B cell (primary cell): ENCODE measurements at regions not wholly inside any gene's neighbourhood (a gene's known extent, or its start where the extent isn't known, plus 50 kb on each side); places are given as distances from the start of the nearest gene placed in this dataset.
"Not testable (repeated sequence)": the region's sequence is repeated elsewhere in the genome, so short reads cannot be mapped to it uniquely, and the experiment has no call there.

Experiments used
- ATAC-seq: fragments of 200-7000 bp; cut with Tn5 transposase; one replicate; pipeline ENCODE4 v1.10.0; 2021; ENCODE audit warnings: low read depth, mild to moderate bottlenecking, moderate number of reproducible peaks, moderate library complexity
- CTCF ChIA-PET: fragments of 350-600 bp; sonication (Branson Sonifier 250); formaldehyde crosslinking; loops from one replicate; lab custom pipeline; 2021; ENCODE audit warnings: antibody characterized with exemption, inconsistent platforms; lab: Charles Lee
- POLR2A ChIA-PET: fragments of 350-600 bp; sonication (Branson Sonifier 250); formaldehyde crosslinking; loops from one replicate; lab custom pipeline; 2021; ENCODE audit warnings: antibody characterized with exemption; lab: Charles Lee
- DNase-seq: peaks from one replicate; pipeline ENCODE4 v3.0.0; 2013
- H2AFZ ChIP-seq: 2 replicates; pipeline ENCODE4 v1.6.1; 2012; ENCODE audit warnings: mild to moderate bottlenecking, low read depth, low read length; ENCODE audit not compliant: insufficient read depth, poor library complexity, severe bottlenecking
- H3K27ac ChIP-seq, 2 donors: 1 replicate in 1 of 2; 2 replicates in 1 of 2; pipeline ENCODE4 v1.5.1; 2012 to 2013; ENCODE audit warnings: low read length in 2 of 2, mild to moderate bottlenecking in 2 of 2, moderate library complexity in 1 of 2
- H3K27me3 ChIP-seq, 4 experiments: fragments of 200-600 bp in 1 of 4; sonication (generic) in 1 of 4; replicated peaks in 1 of 4; 1 replicate in 2 of 4; 2 replicates in 2 of 4; pipeline versions ENCODE4 v1.6.1 to v1.7.0; 2013 to 2016; ENCODE audit warnings: low read length in 3 of 4, mild to moderate bottlenecking in 2 of 4, mixed read lengths in 1 of 4, moderate library complexity in 1 of 4; ENCODE audit not compliant: insufficient read depth in 4 of 4, control insufficient read depth in 3 of 4; ENCODE audit errors: control extremely low read depth in 1 of 4
- H3K36me3 ChIP-seq, 2 experiments: replicated peaks in 1 of 2; 1 replicate in 1 of 2; 2 replicates in 1 of 2; pipeline versions ENCODE4 v1.6.1 to v1.7.1; 2013; ENCODE audit warnings: low read length in 1 of 2; ENCODE audit not compliant: insufficient read depth in 2 of 2, control insufficient read depth in 1 of 2; ENCODE audit errors: control extremely low read depth in 1 of 2, extremely low read depth in 1 of 2
- H3K4me1 ChIP-seq, 2 donors: fragments of 200-600 bp in 1 of 2; sonication (generic) in 1 of 2; 1 replicate in 1 of 2; 2 replicates in 1 of 2; pipeline versions ENCODE4 v1.5.1 to v1.6.1; 2013 to 2017; ENCODE audit warnings: low read length in 2 of 2; ENCODE audit not compliant: control insufficient read depth in 2 of 2, insufficient read depth in 2 of 2
- H3K4me2 ChIP-seq: replicated peaks from 2 replicates; pipeline ENCODE3; 2012; ENCODE audit warnings: mild to moderate bottlenecking, low read depth, low read length; ENCODE audit not compliant: poor library complexity, severe bottlenecking
- H3K4me3 ChIP-seq, 5 experiments: fragments of 200-600 bp in 1 of 5; sonication (generic) in 1 of 5; 1 replicate in 3 of 5; 2 replicates in 2 of 5; pipeline versions ENCODE4 v1.5.1 to v1.7.0; 2011 to 2016; ENCODE audit warnings: low read length in 4 of 5, mild to moderate bottlenecking in 4 of 5, low read depth in 2 of 5, control low read depth in 1 of 5, moderate library complexity in 1 of 5; ENCODE audit not compliant: insufficient read depth in 1 of 5; ENCODE audit errors: control extremely low read depth in 1 of 5, extremely low read depth in 1 of 5
- H3K79me2 ChIP-seq: fragments of 200-600 bp; sonication (generic); one replicate; pipeline ENCODE4 v1.6.0; 2016; ENCODE audit warnings: low read length; ENCODE audit not compliant: control insufficient read depth, insufficient read depth
- H3K9ac ChIP-seq: fragments of 200-600 bp; sonication (generic); 2 replicates; pipeline ENCODE4 v1.6.1; 2017; ENCODE audit warnings: mild to moderate bottlenecking, low read length, moderate library complexity
- H3K9me3 ChIP-seq, 3 donors: one replicate each; pipeline versions ENCODE4 v1.6.1 to v1.7.1; 2013; ENCODE audit warnings: low read length in 2 of 3; ENCODE audit not compliant: control insufficient read depth in 2 of 3, insufficient read depth in 1 of 3; ENCODE audit errors: control extremely low read depth in 1 of 3
- H4K20me1 ChIP-seq: 2 replicates; pipeline ENCODE4 v1.6.0; 2012; ENCODE audit warnings: mild to moderate bottlenecking, low read length; ENCODE audit not compliant: insufficient read depth, control insufficient read depth, poor library complexity, severe bottlenecking
- H3K27ac Mint-ChIP-seq: one replicate; pipeline ENCODE4 v1.8.0; 2021; ENCODE audit warnings: mixed read lengths
- H3K27me3 Mint-ChIP-seq: one replicate; pipeline ENCODE4 v1.8.0; 2021; ENCODE audit warnings: mixed read lengths
- H3K4me1 Mint-ChIP-seq: one replicate; pipeline ENCODE4 v1.8.0; 2021; ENCODE audit warnings: mixed read lengths
- H3K4me3 Mint-ChIP-seq: one replicate; pipeline ENCODE4 v1.8.0; 2021; ENCODE audit warnings: mixed read lengths
- H3K9me3 Mint-ChIP-seq: one replicate; pipeline ENCODE4 v1.8.0; 2022; ENCODE audit warnings: mixed read lengths; ENCODE audit not compliant: insufficient read depth
- CTCF ChIP-seq: fragments of 200-600 bp; IDR thresholded peaks from one replicate; pipeline ENCODE4 v1.8.0; 2022; ENCODE audit warnings: antibody characterized with exemption, mild to moderate bottlenecking
- EZH2 ChIP-seq: IDR thresholded peaks from 2 replicates; pipeline ENCODE4 v1.6.1; 2012; ENCODE audit warnings: borderline replicate concordance, low read depth, mild to moderate bottlenecking, moderate library complexity, low read length; ENCODE audit not compliant: insufficient read depth, poor library complexity, severe bottlenecking
- WGBS: methylation state at CpG from one replicate; pipeline ENCODE4 v1.1.5; 2013; ENCODE audit warnings: missing lambda C conversion rate; ENCODE audit not compliant: insufficient coverage; 5-methylcytosine and 5-hydroxymethylcytosine counted together
- intact Hi-C: fragments of 100-400 bp; cut with micrococcal nuclease; formaldehyde crosslinking; loops from one replicate; pipeline ENCODE4 v1.10.0; 2022

- Mint-ChIP-seq H3K4me1 (no peaks in the 10 kb centered on the region), H3K4me3 (no peak overlapping the region), H3K9me3 (no peaks in the 10 kb centered on the region), H3K27ac (no peak overlapping the region), H3K27me3 (no peaks in the 10 kb centered on the region)
- POLR2A ChIA-PET: no interaction called here
- Histone ChIP-seq H3K4me2 (no peak overlapping the region), H3K4me1 (no peaks in the 10 kb centered on the region), H3K79me2 (no peaks in the 10 kb centered on the region), H3K9me3 (peaks cover 0 to 18% (median 0%) of the 10 kb centered on the region in 3 donors), H3K27me3 (no peaks in the 10 kb centered on the region), H3K27ac (no peak overlapping the region), H3K4me3 (no peak overlapping the region), H4K20me1 (no peaks in the 10 kb centered on the region), H3K9ac (no peak overlapping the region), H3K36me3 (no peaks in the 10 kb centered on the region), H2AFZ (no peak overlapping the region)
- CTCF ChIA-PET: no interaction called here
- DNase-seq (no peak), ATAC-seq (no peak)
- 83% methylated on average over 1 of the region's 4 CpGs for WGBS
- TF ChIP-seq EZH2 (no peak), CTCF (no peak)
- intact Hi-C loops: no loop called here
Observed at GRCh38 chr13:108070491-108070890, 144.8 kb downstream of the LIG4 start.

GRCh38 chr13:108069521-108070210 is 145.7 kb downstream of the LIG4 start:
- Histone ChIP-seq H3K4me1 (no peaks in the 10 kb centered on the region), H3K9ac (no peak overlapping the region), H3K27ac (no peak overlapping the region), H3K36me3 (no peaks in the 10 kb centered on the region), H4K20me1 (no peaks in the 10 kb centered on the region), H3K9me3 (peaks cover 0 to 18% (median 0%) of the 10 kb centered on the region in 3 donors), H3K79me2 (no peaks in the 10 kb centered on the region), H2AFZ (no peak overlapping the region), H3K27me3 (no peaks in the 10 kb centered on the region), H3K4me3 (no peak overlapping the region), H3K4me2 (no peak overlapping the region)
- TF ChIP-seq EZH2: no peak
- TF ChIP-seq CTCF: no peak
- intact Hi-C loops: no loop called here
- 86% methylated on average over 2 of the region's 4 CpGs for WGBS
- no peak for DNase-seq
- Mint-ChIP-seq H3K9me3 (no peaks in the 10 kb centered on the region), H3K27me3 (no peaks in the 10 kb centered on the region), H3K4me1 (no peaks in the 10 kb centered on the region), H3K27ac (no peak overlapping the region), H3K4me3 (no peak overlapping the region)
- ChIA-PET POLR2A (no interaction called here), CTCF (no interaction called here)
- no peak for ATAC-seq

- H3K27me3 Mint-ChIP-seq, H3K27ac Mint-ChIP-seq, DNase-seq, H3K36me3 ChIP-seq, H3K4me3 ChIP-seq, H3K27ac ChIP-seq, H4K20me1 ChIP-seq, H3K9me3 Mint-ChIP-seq, H3K79me2 ChIP-seq, H3K4me3 Mint-ChIP-seq, H3K4me1 ChIP-seq, H2AFZ ChIP-seq, H3K4me2 ChIP-seq, intact Hi-C loops, H3K9ac ChIP-seq, ATAC-seq, H3K27me3 ChIP-seq, CTCF ChIA-PET, H3K4me1 Mint-ChIP-seq, H3K9me3 ChIP-seq, POLR2A ChIA-PET: not testable (repeated sequence)
- no CpG with 5 or more reads among the region's 1 CpG for WGBS
Observed at GRCh38 chr13:108064372-108064771, 151.0 kb downstream of the LIG4 start.
